C4-2B (cell line): ENCODE measurements at regions not wholly inside any gene's neighbourhood (a gene's known extent, or its start where the extent isn't known, plus 50 kb on each side); places are given as distances from the start of the nearest gene placed in this dataset.

Source experiments
- CTCF ChIP-seq: fragments of 450-650 bp; conservative IDR thresholded peaks from 2 replicates; pipeline ENCODE4 v1.5.1; 2017; ENCODE audit warnings: mild to moderate bottlenecking
- ZFX ChIP-seq: fragments of 450-650 bp; IDR thresholded peaks from 2 replicates; pipeline ENCODE4 v1.6.1; 2017

- TF ChIP-seq ZFX (no peak), CTCF (no peak)
Observed at GRCh38 chr6:5922230-5922629, 84.5 kb downstream of the NRN1 start.
